ENCODE measurements at regions not wholly inside any gene's neighbourhood (a gene's known extent, or its start where the extent isn't known, plus 50 kb on each side); places are given as distances from the start of the nearest gene placed in this dataset.

DNA sequence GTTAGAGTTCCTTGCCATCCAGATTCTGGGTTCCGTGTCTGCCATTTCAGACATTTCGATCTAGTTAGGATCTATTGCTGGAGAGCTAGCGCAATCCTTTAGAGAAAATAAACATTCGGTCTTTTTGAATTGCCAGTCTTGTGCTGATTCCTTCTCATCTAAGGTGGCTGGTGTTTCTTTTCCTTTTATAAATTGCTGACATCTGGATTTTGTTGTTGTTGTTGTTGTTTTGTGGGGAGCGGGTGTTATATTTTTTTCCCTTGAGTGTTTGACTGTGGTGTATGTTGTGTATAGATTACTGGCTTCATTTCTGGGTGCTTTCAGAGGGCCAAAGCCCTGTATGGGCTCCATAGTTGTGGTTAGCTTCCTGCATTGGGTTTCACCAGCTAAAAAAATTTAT lies 128.5 kb upstream of the LRP1B start:
- no peaks in the 10 kb centered on the region for H3K4me1 Mint-ChIP-seq

DNA sequence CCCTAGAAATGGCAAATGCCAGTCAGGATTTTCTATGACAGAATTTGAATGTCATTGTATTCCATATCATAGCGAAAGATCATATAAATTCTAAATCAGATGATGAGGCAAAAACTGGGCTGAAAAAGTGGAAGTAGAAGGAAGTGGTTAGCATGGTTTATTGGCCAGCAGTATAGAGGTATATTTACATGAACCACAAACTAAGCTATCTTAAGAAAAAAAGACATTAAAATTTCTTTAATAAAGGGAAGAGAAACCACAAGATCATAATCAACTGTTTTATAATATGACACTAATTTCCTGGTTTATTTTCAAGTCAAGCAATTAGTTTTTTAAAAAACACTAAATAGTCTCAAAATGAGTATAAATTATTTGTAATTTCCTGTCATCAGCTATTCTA lies 123.2 kb upstream of the LRP1B start:
- Mint-ChIP-seq H3K36me3 (no peaks in the 10 kb centered on the region), H3K27me3 (no peaks in the 10 kb centered on the region), H3K9me3 (peaks cover 13% of the 10 kb centered on the region), H3K27ac (no peak overlapping the region), H3K4me3 (no peak overlapping the region), H3K4me1 (peaks cover 6% of the 10 kb centered on the region)
- ATAC-seq, result no peak

More for the DNA sequence above, 128.5 kb upstream of the LRP1B start:
- no peak for ATAC-seq
- Mint-ChIP-seq H3K36me3 (no peaks in the 10 kb centered on the region), H3K4me3 (no peak overlapping the region), H3K9me3 (peaks cover 13% of the 10 kb centered on the region), H3K27me3 (no peaks in the 10 kb centered on the region), H3K27ac (no peak overlapping the region)

DNA sequence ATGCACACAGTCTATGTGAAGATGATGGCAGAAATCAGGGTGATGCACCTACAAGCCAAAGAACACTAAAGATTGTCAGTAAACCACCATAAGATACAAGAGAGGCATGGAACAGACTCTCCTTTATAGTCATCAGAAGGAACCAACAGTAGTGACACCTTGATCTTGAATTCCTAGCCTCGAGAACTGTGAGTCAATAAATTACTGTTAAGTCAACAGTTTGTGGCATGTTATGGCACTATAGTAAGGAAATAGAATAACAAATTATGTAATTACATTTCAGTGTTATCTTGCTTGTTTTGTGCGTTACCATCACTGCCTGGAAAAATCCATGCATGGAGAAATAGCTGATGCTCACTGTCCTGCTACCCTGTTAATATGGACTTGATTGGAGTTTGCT lies 110.2 kb upstream of the LRP1B start:
- no peak overlapping the region for H3K27ac Mint-ChIP-seq
- H3K36me3 Mint-ChIP-seq, result no peaks in the 10 kb centered on the region
- ATAC-seq, result no peak
- H3K4me1 Mint-ChIP-seq, result no peaks in the 10 kb centered on the region
- H3K4me3 Mint-ChIP-seq, result no peak overlapping the region
- H3K27me3 Mint-ChIP-seq, result no peaks in the 10 kb centered on the region
- H3K9me3 Mint-ChIP-seq, result no peaks in the 10 kb centered on the region

DNA sequence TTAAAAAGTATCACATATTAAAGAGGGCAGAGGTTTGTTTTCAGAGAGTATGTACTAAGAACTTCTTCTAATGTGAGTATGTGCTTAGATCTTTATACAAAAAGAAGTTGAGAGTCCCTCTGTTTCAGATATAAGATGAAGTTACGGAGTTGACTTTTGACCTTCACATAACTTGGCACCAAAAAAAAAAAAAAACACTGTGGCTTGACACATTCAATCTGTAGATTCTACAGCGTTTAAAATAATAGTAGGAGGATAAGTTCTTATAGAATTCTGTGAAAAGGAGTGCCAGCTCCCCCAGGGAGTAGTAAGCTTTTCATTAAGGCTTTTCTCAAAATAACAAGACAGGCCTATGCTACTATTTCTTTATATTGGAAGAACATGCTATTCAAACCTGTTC lies 105.4 kb upstream of the LRP1B start:
- ATAC-seq, result no peak
- Mint-ChIP-seq H3K4me1 (no peaks in the 10 kb centered on the region), H3K27me3 (no peaks in the 10 kb centered on the region), H3K36me3 (no peaks in the 10 kb centered on the region), H3K27ac (no peak overlapping the region), H3K9me3 (peaks cover 3% of the 10 kb centered on the region), H3K4me3 (no peak overlapping the region)

DNA sequence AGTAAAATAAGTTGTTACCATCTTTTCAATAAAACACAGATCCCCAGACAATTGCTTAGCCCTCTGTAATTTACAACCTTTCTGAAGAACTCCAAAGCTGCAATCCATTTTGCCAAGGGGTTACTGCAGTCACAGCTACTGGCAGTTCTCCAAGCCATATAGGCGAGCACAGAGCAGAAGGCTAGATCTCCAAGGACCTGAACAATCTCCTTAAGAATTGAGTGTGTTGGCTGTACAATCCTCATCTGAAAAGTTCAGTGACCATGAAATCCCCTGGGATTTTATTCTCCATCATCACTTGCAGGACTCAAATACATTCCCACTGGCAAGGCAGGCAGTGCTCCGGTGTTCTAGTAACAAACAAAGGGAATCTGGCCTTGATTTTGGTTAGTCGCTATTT lies 103.9 kb upstream of the LRP1B start:
- Mint-ChIP-seq H3K9me3 (peaks cover 3% of the 10 kb centered on the region), H3K27ac (no peak overlapping the region), H3K4me1 (no peaks in the 10 kb centered on the region), H3K27me3 (no peaks in the 10 kb centered on the region), H3K4me3 (no peak overlapping the region), H3K36me3 (no peaks in the 10 kb centered on the region)
- ATAC-seq, result no peak

DNA sequence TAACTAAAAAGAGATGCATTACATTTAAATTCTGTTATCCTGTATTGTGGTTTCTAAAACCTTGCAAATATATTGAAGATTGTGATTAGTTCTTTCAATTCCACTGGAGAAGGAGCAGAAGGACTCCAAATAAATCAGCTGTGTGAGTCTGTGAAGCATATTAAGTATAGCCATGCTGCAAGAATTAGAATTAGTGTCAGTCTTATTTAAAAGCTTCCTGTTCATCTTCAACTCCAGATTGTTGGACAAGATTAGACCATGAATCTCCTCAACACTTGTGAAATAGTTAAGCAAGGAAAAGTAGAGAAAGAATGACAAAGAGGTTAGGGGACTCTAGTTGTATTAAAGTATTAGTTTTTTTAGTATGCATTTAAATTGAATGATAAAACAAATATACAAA lies 92.5 kb upstream of the LRP1B start:
- Mint-ChIP-seq H3K27ac (no peak overlapping the region), H3K27me3 (peaks cover 7% of the 10 kb centered on the region), H3K4me1 (no peaks in the 10 kb centered on the region), H3K36me3 (no peaks in the 10 kb centered on the region), H3K9me3 (no peaks in the 10 kb centered on the region), H3K4me3 (no peak overlapping the region)
- ATAC-seq, result no peak

DNA sequence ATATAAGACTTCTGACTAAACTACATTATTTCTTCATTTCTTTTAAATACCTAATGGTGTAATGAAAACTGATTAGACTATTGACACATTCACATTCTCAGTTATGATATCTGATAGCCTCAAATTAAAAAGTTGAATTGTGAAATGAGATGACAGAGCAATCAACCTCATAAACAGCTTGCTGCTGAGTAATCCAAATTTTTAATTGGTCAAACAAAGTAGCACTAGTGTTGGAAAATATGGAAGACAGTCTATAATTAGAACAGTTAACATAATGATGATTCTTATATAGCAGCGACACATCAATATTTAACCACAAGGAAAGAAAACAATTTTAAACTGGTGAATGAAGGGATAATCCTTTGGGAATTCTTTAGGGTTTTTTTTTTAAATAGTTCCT lies 91.9 kb upstream of the LRP1B start:
- H3K36me3 Mint-ChIP-seq, result no peaks in the 10 kb centered on the region
- no peaks in the 10 kb centered on the region for H3K4me1 Mint-ChIP-seq
- no peaks in the 10 kb centered on the region for H3K9me3 Mint-ChIP-seq
- H3K27ac Mint-ChIP-seq, result no peak overlapping the region
- no peak overlapping the region for H3K4me3 Mint-ChIP-seq
- no peak for ATAC-seq
- peaks cover 7% of the 10 kb centered on the region for H3K27me3 Mint-ChIP-seq

DNA sequence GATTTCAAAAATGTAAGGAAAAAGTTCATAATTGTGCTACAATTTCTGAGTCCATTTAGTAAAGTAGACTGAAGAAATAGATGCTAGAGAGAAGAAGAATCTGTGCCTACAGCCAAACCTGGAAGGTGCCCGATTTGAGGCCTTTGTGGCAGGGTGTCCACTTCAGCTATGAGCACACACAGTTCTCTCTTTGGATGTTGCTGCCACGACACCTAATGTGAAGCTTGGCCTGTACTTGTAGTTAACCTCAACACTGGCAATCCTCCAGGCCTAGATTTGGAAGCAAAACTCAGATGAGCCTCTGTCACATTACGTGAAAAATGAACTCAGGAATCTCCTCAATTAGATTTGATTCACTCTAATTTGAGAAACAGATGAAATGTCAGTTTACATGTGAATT lies 90.1 kb upstream of the LRP1B start:
- Mint-ChIP-seq H3K27me3 (peaks cover 7% of the 10 kb centered on the region), H3K9me3 (peaks cover 4% of the 10 kb centered on the region), H3K4me1 (no peaks in the 10 kb centered on the region), H3K4me3 (no peak overlapping the region), H3K27ac (no peak overlapping the region), H3K36me3 (no peaks in the 10 kb centered on the region)
- ATAC-seq, result no peak

DNA sequence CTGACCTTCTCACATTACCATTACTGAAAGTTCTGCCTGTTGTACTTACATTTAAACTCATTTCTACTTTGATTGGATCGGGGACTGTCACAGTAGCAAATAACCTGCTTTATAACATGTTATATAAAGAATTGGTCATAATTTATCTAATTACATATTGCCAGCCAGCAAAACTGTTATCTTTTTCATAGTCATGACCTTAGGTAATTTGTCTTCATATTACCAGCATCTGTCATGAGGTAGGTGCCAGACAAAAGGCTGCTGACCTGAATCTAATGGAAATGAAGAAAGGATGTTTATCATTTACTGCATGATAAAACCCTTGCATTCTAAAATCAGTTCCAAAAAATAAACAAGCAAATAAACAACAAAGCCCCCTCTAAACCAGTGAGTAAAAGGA lies 89.4 kb upstream of the LRP1B start:
- no peak overlapping the region for H3K4me3 Mint-ChIP-seq
- no peak for ATAC-seq
- H3K27me3 Mint-ChIP-seq, result peaks cover 7% of the 10 kb centered on the region
- no peak overlapping the region for H3K27ac Mint-ChIP-seq
- no peaks in the 10 kb centered on the region for H3K36me3 Mint-ChIP-seq
- peaks cover 4% of the 10 kb centered on the region for H3K9me3 Mint-ChIP-seq
- no peaks in the 10 kb centered on the region for H3K4me1 Mint-ChIP-seq

DNA sequence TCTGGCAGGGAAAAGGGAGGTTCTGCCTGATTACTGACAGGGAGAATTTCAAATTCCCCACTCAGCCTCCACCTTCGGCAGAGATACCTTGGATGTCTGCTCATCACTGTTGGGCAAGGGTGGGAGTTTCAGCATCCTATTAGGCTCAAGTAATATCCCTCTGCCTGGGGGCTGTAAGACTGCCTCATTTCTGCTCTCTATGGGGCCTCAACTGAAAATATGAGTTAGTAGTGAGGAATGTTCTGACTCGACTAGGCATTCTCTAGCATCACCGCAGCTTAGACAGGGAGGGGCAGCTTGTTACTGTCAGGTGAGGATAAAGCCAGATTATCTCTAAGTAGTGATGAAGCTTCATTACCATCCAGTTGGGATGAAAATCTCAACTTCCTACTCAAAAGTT lies 87.7 kb upstream of the LRP1B start:
- H3K27me3 Mint-ChIP-seq, result peaks cover 7% of the 10 kb centered on the region

DNA sequence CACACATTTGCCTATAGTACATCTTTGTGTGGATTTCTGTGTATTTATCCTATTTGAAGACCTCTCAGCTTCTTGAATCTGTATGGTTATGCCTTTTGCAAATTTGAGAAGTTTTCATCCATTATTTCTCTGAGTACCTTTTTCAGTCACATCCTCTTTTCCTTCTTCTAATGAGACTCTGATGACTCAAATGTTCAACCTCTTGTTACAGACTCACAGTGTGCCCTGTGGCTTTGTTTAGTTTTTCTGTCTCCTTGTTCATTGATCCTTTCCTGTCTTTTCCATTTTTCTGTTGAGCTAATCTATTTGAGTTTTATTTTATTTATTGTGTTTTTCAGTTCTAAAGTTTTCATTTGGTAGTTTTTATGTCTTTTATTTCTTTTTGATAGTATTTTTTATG lies 87.0 kb upstream of the LRP1B start:
- ATAC-seq, result no peak
- Mint-ChIP-seq H3K27me3 (peaks cover 7% of the 10 kb centered on the region), H3K9me3 (peaks cover 4% of the 10 kb centered on the region), H3K27ac (no peak overlapping the region), H3K36me3 (no peaks in the 10 kb centered on the region), H3K4me1 (no peaks in the 10 kb centered on the region), H3K4me3 (no peak overlapping the region)

More for the DNA sequence above, 87.7 kb upstream of the LRP1B start:
- Mint-ChIP-seq H3K27ac (no peak overlapping the region), H3K36me3 (no peaks in the 10 kb centered on the region), H3K4me3 (no peak overlapping the region), H3K4me1 (no peaks in the 10 kb centered on the region), H3K9me3 (peaks cover 4% of the 10 kb centered on the region)
- no peak for ATAC-seq

DNA sequence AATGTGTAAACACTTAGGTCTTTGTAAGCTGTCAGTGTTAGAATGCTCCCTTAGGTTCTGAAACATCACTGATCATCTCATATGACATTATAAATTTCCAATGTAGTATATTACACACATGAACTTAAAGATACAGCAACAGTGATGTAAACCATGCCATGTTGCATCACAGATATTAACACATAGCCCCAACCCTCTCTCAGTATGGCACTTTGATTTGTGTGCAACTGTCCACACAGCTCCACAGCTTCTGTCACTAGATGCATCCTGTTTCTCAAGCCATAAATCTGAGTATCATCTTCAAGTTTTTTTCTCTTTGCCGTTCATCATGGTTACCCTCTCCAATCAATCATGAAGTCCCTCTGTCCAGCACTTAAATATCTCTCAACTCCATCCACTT lies 69.2 kb upstream of the LRP1B start:
- Mint-ChIP-seq H3K36me3 (no peaks in the 10 kb centered on the region), H3K27ac (no peak overlapping the region), H3K4me3 (no peak overlapping the region), H3K27me3 (peaks cover 6% of the 10 kb centered on the region), H3K9me3 (no peaks in the 10 kb centered on the region), H3K4me1 (no peaks in the 10 kb centered on the region)
- ATAC-seq, result no peak

DNA sequence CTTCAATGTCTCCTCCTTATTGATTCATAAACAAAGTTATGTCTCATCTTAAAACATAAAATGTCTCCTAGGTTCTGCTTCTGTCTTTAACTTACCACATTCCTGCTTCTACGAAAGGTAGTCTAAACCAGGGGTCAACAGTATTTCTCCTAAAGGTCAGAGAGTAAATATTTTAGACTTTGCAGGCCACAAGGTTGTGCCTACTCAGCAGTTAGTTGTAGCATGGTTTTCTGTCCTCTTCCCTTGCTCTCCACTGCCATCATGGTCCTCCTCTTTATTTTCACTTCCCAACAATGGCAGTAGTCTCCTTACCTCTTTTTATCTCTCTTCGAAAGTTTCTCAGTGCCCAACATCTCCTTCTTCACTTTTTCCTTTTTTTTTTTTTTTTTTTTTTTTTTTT lies 68.3 kb upstream of the LRP1B start:
- no peak overlapping the region for H3K27ac Mint-ChIP-seq
- no peaks in the 10 kb centered on the region for H3K36me3 Mint-ChIP-seq
- ATAC-seq, result no peak
- H3K4me3 Mint-ChIP-seq, result no peak overlapping the region
- H3K27me3 Mint-ChIP-seq, result peaks cover 6% of the 10 kb centered on the region
- no peaks in the 10 kb centered on the region for H3K4me1 Mint-ChIP-seq
- no peaks in the 10 kb centered on the region for H3K9me3 Mint-ChIP-seq

DNA sequence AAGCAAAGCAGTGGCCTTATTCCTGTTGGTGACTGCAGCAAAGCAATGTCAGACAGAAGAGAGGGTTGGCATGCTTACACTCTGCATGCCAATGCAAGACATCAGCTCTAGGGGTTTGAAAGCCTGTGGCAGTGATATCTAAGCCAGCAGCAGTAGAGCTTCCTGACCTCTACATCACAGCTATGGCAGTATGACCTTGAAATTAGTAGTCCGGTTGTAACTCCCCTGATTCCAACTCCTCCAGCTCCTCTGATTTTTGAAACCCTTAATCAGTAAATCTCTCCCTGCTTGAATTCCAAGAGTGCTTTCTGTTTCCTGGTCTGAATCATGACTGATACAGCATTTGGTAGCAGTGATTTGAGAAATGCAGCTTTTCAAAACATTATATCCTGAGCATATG lies 60.0 kb upstream of the LRP1B start:
- Mint-ChIP-seq H3K27ac (no peak overlapping the region), H3K27me3 (no peaks in the 10 kb centered on the region), H3K4me3 (no peak overlapping the region), H3K4me1 (no peaks in the 10 kb centered on the region), H3K36me3 (no peaks in the 10 kb centered on the region), H3K9me3 (no peaks in the 10 kb centered on the region)
- no peak for ATAC-seq

DNA sequence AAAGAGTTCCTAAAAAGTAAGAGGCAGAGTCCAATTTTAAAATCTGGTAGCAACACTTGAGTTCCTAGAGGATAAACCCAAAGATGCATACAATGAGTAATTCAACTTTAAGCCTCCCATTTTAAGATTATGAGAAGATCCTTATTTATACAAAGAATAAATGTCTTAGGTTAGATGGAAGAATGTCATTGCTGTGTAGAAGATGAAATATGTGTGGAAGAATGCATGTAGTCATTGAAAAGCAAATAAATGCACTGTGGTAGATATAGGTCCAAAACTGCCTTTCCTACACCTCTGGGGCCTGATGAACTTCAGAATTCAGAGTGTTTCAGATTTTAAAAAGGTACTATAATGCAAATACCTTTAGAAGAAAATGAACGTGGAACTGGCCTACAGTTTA lies 58.7 kb upstream of the LRP1B start:
- Mint-ChIP-seq H3K36me3 (no peaks in the 10 kb centered on the region), H3K4me3 (no peak overlapping the region), H3K9me3 (no peaks in the 10 kb centered on the region), H3K27me3 (no peaks in the 10 kb centered on the region), H3K27ac (no peak overlapping the region), H3K4me1 (no peaks in the 10 kb centered on the region)
- ATAC-seq, result no peak

DNA sequence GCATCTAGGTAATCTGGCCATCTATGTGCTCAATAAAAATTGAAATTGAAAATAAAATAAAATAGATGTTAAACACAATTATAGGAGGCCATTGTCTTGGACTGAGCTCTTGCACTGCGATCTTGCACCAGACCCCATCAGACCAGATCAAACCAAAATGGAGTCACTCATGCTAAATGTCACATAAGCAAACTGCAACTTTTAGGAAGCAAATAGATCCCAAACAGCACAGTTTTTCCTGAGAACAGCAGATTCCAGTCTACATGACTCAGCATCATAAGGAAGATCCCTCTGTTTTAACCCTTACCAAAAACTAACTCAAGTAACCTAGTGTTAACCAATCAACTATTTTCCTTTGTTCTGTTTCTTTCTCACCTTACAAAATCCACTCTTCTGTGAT lies 57.7 kb upstream of the LRP1B start:
- no peaks in the 10 kb centered on the region for H3K36me3 Mint-ChIP-seq
- H3K9me3 Mint-ChIP-seq, result no peaks in the 10 kb centered on the region
- no peak overlapping the region for H3K4me3 Mint-ChIP-seq
- no peak for ATAC-seq
- H3K27ac Mint-ChIP-seq, result no peak overlapping the region
- no peaks in the 10 kb centered on the region for H3K27me3 Mint-ChIP-seq
- H3K4me1 Mint-ChIP-seq, result no peaks in the 10 kb centered on the region

DNA sequence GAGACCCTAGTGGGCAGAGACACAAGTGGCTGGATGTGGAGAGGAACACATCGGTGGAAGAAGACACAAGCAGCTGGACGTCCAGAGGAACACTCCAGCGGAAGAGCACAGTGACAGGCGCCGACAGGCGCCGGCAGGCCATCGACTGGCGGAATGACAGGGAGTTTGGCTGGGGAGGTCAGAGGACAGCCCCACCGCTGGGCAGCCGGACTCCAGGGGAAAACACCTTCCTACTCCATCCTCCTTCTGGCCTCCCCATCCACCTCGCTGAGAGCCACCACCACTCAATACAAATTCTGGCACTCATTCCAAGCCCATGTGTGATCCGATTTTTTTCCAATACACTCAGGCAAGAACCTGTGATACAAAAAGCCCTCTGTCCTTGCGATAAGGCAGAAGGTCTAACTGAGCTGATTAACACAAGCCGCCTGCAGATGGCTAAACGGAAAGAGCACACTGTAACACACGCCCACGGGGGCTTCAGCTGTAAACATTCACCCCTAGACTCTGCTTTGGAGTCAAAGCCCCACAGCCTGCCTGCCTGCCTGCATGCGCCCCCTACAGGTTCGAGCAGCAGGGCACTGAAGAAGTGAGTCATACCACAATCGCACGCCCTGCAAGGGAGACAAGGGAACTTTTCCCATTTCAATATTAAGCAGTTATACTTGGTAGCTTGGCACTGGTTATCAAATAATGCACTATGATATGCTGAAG lies 50.2 kb upstream of the LRP1B start:
- Mint-ChIP-seq H3K9me3 (peaks cover 3% of the 10 kb centered on the region), H3K4me3 (no peak overlapping the region), H3K27ac (no peak overlapping the region), H3K4me1 (no peaks in the 10 kb centered on the region), H3K36me3 (no peaks in the 10 kb centered on the region), H3K27me3 (no peaks in the 10 kb centered on the region)
- no peak for ATAC-seq

Data from stimulated activated memory B cell treated with anti-CD40 and anti-IgM and Interleukin-4, amounts not matched to agents 10 μg/mL and 1 μg/mL and 100 μg/mL, for 72 hours (primary cell).